CD14-positive monocyte (primary cell): ENCODE measurements at regions not wholly inside any gene's neighbourhood (a gene's known extent, or its start where the extent isn't known, plus 50 kb on each side); places are given as distances from the start of the nearest gene placed in this dataset.

Source experiments
- DNase-seq, 3 donors: peaks; one replicate each; pipeline ENCODE4 v3.0.0-alpha.2; 2011 to 2022
- H2AFZ ChIP-seq: 2 replicates; pipeline ENCODE4 v1.6.0; 2012; ENCODE audit warnings: mild to moderate bottlenecking, low read depth, low read length, inconsistent platforms; ENCODE audit not compliant: insufficient read depth, poor library complexity, severe bottlenecking
- H3K27ac ChIP-seq, 2 donors: 1 replicate in 1 of 2; 2 replicates in 1 of 2; pipeline ENCODE4 v1.5.1; 2012 to 2013; ENCODE audit warnings: low read length in 2 of 2, control low read depth in 1 of 2, inconsistent platforms in 1 of 2, low read depth in 1 of 2, mild to moderate bottlenecking in 1 of 2
- H3K27me3 ChIP-seq, 2 donors: one replicate each; pipeline versions ENCODE4 v1.6.0 to v1.6.1; 2011 to 2013; ENCODE audit warnings: low read length in 2 of 2; ENCODE audit not compliant: control insufficient read depth in 2 of 2, insufficient read depth in 2 of 2
- H3K36me3 ChIP-seq, 2 donors: replicated peaks in 1 of 2; 1 replicate in 1 of 2; 2 replicates in 1 of 2; pipeline versions ENCODE4 v1.5.1 to v1.6.1; 2012 to 2013; ENCODE audit warnings: low read length in 2 of 2, control low read depth in 1 of 2, inconsistent platforms in 1 of 2, mild to moderate bottlenecking in 1 of 2; ENCODE audit not compliant: insufficient read depth in 2 of 2, control insufficient read depth in 1 of 2
- H3K4me1 ChIP-seq, 2 donors: 1 replicate in 1 of 2; 2 replicates in 1 of 2; pipeline versions ENCODE4 v1.5.1 to v1.6.1; 2012 to 2013; ENCODE audit warnings: low read length in 2 of 2, control low read depth in 1 of 2, inconsistent platforms in 1 of 2, mild to moderate bottlenecking in 1 of 2, moderate library complexity in 1 of 2; ENCODE audit not compliant: insufficient read depth in 2 of 2, control insufficient read depth in 1 of 2
- H3K4me2 ChIP-seq: replicated peaks from 2 replicates; pipeline ENCODE3; 2012; ENCODE audit warnings: low read length, moderate library complexity, mild to moderate bottlenecking; ENCODE audit not compliant: poor library complexity, severe bottlenecking; ENCODE audit errors: extremely low read depth
- H3K4me3 ChIP-seq, 3 experiments: fragments of 200-600 bp in 1 of 3; sonication (generic) in 1 of 3; replicated peaks in 1 of 3; 1 replicate in 2 of 3; 2 replicates in 1 of 3; pipeline ENCODE4 v1.5.1; 2011 to 2013; ENCODE audit warnings: low read length in 3 of 3, mild to moderate bottlenecking in 3 of 3, control low read depth in 2 of 3, low read depth in 2 of 3, inconsistent platforms in 1 of 3, moderate library complexity in 1 of 3
- H3K79me2 ChIP-seq: 2 replicates; pipeline ENCODE4 v1.6.0; 2012; ENCODE audit warnings: mild to moderate bottlenecking, control low read depth, inconsistent platforms, low read length, moderate library complexity; ENCODE audit not compliant: insufficient read depth
- H3K9ac ChIP-seq: 2 replicates; pipeline ENCODE4 v1.6.0; 2017; ENCODE audit warnings: low read length, mild to moderate bottlenecking; ENCODE audit not compliant: insufficient read depth, poor library complexity, severe bottlenecking
- H3K9me3 ChIP-seq, 2 donors: replicated peaks in 1 of 2; 1 replicate in 1 of 2; 2 replicates in 1 of 2; pipeline versions ENCODE4 v1.5.1 to v1.6.1; 2012 to 2013; ENCODE audit warnings: low read length in 2 of 2, control low read depth in 1 of 2; ENCODE audit not compliant: control insufficient read depth in 1 of 2, insufficient read depth in 1 of 2
- H4K20me1 ChIP-seq: 2 replicates; pipeline ENCODE4 v1.6.0; 2012; ENCODE audit warnings: mild to moderate bottlenecking, low read length, control low read depth, moderate library complexity; ENCODE audit not compliant: insufficient read depth
- H3K27ac Mint-ChIP-seq, 7 donors: one replicate each; pipeline ENCODE4 v1.8.0; 2020; ENCODE audit warnings: mild to moderate bottlenecking in 7 of 7, mixed read lengths in 7 of 7, moderate library complexity in 6 of 7, inconsistent platforms in 2 of 7
- H3K27me3 Mint-ChIP-seq, 3 donors: one replicate each; pipeline ENCODE4 v1.8.0; 2021 to 2022; ENCODE audit warnings: low read depth in 3 of 3, mild to moderate bottlenecking in 3 of 3, mixed read lengths in 3 of 3, moderate library complexity in 3 of 3, inconsistent platforms in 1 of 3
- H3K36me3 Mint-ChIP-seq, 2 donors: one replicate each; pipeline ENCODE4 v1.8.0; 2020; ENCODE audit warnings: mixed read lengths in 2 of 2, inconsistent platforms in 1 of 2, mild to moderate bottlenecking in 1 of 2
- H3K4me1 Mint-ChIP-seq: one replicate; pipeline ENCODE4 v1.8.0; 2020; ENCODE audit warnings: mild to moderate bottlenecking, mixed read lengths
- H3K4me3 Mint-ChIP-seq, 2 donors: one replicate each; pipeline ENCODE4 v1.8.0; 2020; ENCODE audit warnings: mild to moderate bottlenecking in 2 of 2, mixed read lengths in 2 of 2, moderate library complexity in 1 of 2
- H3K9me3 Mint-ChIP-seq, 7 donors: one replicate each; pipeline ENCODE4 v1.8.0; 2020 to 2022; ENCODE audit warnings: mixed read lengths in 7 of 7, mild to moderate bottlenecking in 6 of 7, moderate library complexity in 6 of 7, inconsistent platforms in 2 of 7
- WGBS: methylation state at CpG from one replicate; pipeline ENCODE4 v1.1.5; 2013; ENCODE audit warnings: missing lambda C conversion rate; ENCODE audit not compliant: insufficient coverage; 5-methylcytosine and 5-hydroxymethylcytosine counted together
- intact Hi-C, 2 donors: fragments of 100-400 bp; cut with micrococcal nuclease; formaldehyde crosslinking; loops; one replicate each; pipeline versions ENCODE4 v1.15.0 to v1.15.1; 2023
- TF ChIP-seq, protein P1 (sequence below): fragments of 200-600 bp; IDR thresholded peaks from one replicate; pipeline ENCODE4 v1.8.0; 2022; ENCODE audit warnings: antibody characterized with exemption, mild to moderate bottlenecking

DNA sequence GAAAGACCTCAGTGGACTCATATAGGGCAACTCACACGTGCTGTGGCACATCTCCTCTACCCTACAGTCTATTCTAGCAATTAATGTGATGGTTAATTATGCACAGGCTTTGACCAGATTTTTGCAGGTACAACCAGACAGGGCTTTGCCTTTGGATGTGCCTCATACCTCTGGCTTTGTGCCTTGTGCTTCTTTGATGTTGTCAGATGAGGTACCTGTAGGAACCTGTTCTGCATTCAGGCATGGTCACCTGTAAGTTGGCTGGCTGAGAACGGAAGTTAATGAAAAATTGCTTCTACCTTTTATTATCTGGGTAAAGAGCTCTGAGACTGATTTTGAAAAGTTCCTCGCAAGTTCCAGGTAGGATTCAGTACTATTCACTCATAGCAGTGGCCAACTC is 462.9 kb upstream of the ZFHX3 start:
- peaks cover 0 to 5% (median 2%) of the 10 kb centered on the region in 7 donors for H3K9me3 Mint-ChIP-seq
- H3K27ac ChIP-seq = no peak overlapping the region

DNA sequence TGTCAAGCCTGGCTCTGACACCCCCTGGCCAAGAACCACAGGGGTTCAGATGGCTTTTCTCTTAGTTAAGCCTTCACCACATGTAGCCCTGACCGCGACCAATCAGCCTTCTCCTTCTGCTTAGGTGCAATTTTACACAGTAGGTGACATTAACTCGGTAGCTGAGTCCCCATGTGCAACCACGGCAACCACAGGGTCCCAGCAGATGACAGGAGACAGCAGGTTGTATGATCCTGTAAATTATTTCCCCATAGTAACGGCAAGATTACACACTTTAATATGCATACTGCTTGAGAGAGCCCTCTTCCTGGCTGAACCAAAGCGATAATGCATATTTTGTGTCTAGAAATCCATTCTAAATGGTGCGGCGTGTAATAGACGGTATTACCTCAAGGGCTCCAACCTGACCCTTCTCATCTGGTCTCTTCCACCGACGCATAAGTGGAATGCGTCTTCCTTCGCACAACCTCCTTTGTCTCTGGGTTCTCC is 458.7 kb upstream of the ZFHX3 start:
- no peaks in the 10 kb centered on the region for H3K36me3 Mint-ChIP-seq
- Histone ChIP-seq H3K36me3 (no peaks in the 10 kb centered on the region), H3K9me3 (no peaks in the 10 kb centered on the region), H3K4me2 (no peak overlapping the region), H3K4me3 (no peak overlapping the region), H2AFZ (no peak overlapping the region), H3K27ac (no peak overlapping the region), H3K9ac (no peak overlapping the region), H3K4me1 (no peaks in the 10 kb centered on the region), H4K20me1 (no peaks in the 10 kb centered on the region), H3K27me3 (no peaks in the 10 kb centered on the region), H3K79me2 (no peaks in the 10 kb centered on the region)
- H3K4me3 Mint-ChIP-seq = no peak overlapping the region
- peaks cover 0 to 4% (median 3%) of the 10 kb centered on the region in 3 donors for H3K27me3 Mint-ChIP-seq
- H3K9me3 Mint-ChIP-seq = peaks cover 0 to 6% (median 2%) of the 10 kb centered on the region in 7 donors
- H3K27ac Mint-ChIP-seq = no peak overlapping the region
- no peak for DNase-seq
- no peaks in the 10 kb centered on the region for H3K4me1 Mint-ChIP-seq
- TF ChIP-seq, protein P1, sequence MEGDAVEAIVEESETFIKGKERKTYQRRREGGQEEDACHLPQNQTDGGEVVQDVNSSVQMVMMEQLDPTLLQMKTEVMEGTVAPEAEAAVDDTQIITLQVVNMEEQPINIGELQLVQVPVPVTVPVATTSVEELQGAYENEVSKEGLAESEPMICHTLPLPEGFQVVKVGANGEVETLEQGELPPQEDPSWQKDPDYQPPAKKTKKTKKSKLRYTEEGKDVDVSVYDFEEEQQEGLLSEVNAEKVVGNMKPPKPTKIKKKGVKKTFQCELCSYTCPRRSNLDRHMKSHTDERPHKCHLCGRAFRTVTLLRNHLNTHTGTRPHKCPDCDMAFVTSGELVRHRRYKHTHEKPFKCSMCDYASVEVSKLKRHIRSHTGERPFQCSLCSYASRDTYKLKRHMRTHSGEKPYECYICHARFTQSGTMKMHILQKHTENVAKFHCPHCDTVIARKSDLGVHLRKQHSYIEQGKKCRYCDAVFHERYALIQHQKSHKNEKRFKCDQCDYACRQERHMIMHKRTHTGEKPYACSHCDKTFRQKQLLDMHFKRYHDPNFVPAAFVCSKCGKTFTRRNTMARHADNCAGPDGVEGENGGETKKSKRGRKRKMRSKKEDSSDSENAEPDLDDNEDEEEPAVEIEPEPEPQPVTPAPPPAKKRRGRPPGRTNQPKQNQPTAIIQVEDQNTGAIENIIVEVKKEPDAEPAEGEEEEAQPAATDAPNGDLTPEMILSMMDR = no peak
- intact Hi-C loops = no loop called here
- 89% methylated on average over 12 of the region's 13 CpGs for WGBS

More for the DNA sequence above, 462.9 kb upstream of the ZFHX3 start:
- Histone ChIP-seq H3K9ac (no peak overlapping the region), H3K27me3 (no peaks in the 10 kb centered on the region), H3K4me3 (no peak overlapping the region), H3K36me3 (no peaks in the 10 kb centered on the region), H3K79me2 (no peaks in the 10 kb centered on the region), H3K9me3 (no peaks in the 10 kb centered on the region), H3K4me1 (no peaks in the 10 kb centered on the region), H3K4me2 (no peak overlapping the region), H2AFZ (no peak overlapping the region), H4K20me1 (no peaks in the 10 kb centered on the region)
- Mint-ChIP-seq H3K36me3 (no peaks in the 10 kb centered on the region), H3K4me3 (no peak overlapping the region), H3K4me1 (no peaks in the 10 kb centered on the region), H3K27ac (no peak overlapping the region), H3K27me3 (peaks cover 1 to 3% (median 2%) of the 10 kb centered on the region in 3 donors)
- intact Hi-C loops = no loop called here
- WGBS = no CpG with 5 or more reads among the region's 3 CpGs
- TF ChIP-seq, protein P1 = no peak
- DNase-seq = no peak
